Astrocyte of the spinal cord (primary cell): ENCODE measurements at regions not wholly inside any gene's neighbourhood (a gene's known extent, or its start where the extent isn't known, plus 50 kb on each side); places are given as distances from the start of the nearest gene placed in this dataset.

ENCODE experiments used
- DNase-seq: peaks from one replicate; pipeline ENCODE4 v3.0.0; 2011; ENCODE audit warnings: low read depth, low spot score
- H3K4me3 ChIP-seq: 2 replicates; pipeline ENCODE4 v1.5.1; 2011; ENCODE audit warnings: low read depth, mild to moderate bottlenecking, low read length, moderate library complexity
- in situ Hi-C: cut with HindIII; loops from 2 replicates; pipeline ENCODE4 v1.10.0; 2017; ENCODE audit warnings: low sequenced_read_pairs
- TF ChIP-seq, protein P1 (sequence below): IDR thresholded peaks from 2 replicates; pipeline ENCODE4 v1.5.1; 2012; ENCODE audit warnings: low read depth, mild to moderate bottlenecking, low read length, inconsistent platforms

DNA sequence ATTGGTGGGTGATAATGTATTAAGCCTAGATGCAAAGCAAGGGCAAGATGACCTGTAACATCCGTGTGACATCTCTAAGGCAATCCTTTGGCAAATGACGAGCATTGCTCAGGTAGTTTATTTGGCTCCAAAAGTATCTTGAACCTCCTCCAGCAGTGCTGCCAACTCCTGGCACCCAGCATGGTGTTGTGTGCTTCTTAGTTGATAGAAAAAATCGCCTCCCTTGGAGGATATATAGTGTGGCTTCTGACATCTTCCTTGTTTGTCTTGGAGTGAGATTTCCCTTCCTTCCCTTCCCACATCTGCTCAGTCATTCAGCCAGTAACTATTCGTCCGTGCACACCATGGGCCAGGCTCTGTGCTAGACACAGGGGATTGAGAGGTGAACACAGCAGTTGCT is 121.8 kb downstream of the TOMM20 start:
- H3K4me3 ChIP-seq = no peak overlapping the region
- in situ Hi-C loops = no loop called here
- no peak for DNase-seq
- TF ChIP-seq, protein P1, sequence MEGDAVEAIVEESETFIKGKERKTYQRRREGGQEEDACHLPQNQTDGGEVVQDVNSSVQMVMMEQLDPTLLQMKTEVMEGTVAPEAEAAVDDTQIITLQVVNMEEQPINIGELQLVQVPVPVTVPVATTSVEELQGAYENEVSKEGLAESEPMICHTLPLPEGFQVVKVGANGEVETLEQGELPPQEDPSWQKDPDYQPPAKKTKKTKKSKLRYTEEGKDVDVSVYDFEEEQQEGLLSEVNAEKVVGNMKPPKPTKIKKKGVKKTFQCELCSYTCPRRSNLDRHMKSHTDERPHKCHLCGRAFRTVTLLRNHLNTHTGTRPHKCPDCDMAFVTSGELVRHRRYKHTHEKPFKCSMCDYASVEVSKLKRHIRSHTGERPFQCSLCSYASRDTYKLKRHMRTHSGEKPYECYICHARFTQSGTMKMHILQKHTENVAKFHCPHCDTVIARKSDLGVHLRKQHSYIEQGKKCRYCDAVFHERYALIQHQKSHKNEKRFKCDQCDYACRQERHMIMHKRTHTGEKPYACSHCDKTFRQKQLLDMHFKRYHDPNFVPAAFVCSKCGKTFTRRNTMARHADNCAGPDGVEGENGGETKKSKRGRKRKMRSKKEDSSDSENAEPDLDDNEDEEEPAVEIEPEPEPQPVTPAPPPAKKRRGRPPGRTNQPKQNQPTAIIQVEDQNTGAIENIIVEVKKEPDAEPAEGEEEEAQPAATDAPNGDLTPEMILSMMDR = no peak

DNA sequence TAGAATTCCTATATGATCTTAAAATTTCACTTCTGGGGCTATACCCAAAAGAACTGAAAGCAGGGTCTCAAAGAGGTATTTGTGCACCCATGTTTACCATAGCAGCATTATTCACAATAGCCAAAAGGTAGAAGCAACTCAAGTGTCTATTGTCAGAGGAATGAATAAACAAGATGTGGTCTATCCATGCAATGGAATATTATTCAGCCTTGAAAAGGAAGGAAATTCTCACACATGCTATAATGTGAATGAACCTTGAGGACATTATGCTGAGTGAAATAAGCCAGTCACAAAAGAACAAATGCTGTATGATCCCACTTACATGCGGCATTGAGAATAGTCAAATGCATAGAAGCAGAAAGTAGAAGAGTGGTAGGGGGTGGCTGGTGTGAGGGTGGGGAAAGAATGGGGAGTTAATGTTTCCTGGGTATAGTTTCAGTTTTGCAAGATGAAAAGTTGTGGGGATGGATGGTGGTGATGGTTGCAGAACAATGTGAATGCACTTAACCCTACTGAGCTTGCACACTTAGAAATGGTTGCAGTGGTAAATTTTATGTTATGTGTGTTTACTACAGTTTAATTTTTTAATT is 122.4 kb downstream of the TOMM20 start:
- no peak for DNase-seq
- no peak overlapping the region for H3K4me3 ChIP-seq
- TF ChIP-seq, protein P1 = no peak
- in situ Hi-C loops = no loop called here

DNA sequence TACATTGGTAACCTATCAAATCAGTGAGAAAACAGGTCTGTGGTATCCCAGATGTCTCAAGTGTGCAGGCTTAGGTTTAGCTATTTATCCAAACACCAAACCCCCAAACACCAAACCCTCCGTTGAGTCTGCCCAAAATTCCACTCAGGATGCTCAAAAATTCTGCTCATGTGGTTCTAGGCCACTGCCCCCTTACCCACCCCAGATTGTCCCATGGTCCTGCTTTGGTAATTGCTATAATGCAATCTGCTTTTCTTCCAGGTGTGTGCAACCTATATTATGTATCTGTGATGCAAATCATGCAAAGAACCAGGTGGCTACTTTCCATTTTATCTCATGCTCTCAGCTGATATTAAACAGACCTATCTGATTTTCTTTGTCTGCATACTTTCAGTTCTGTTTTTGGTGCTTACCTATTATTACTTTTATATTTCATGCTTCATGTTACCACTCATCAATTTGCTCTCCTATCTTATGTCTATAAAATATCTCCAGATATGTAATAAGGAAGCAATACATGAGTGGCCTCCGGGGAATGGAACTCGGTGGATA is 123.7 kb downstream of the TOMM20 start:
- TF ChIP-seq, protein P1 = no peak
- DNase-seq = no peak
- in situ Hi-C loops = no loop called here
- no peak overlapping the region for H3K4me3 ChIP-seq

DNA sequence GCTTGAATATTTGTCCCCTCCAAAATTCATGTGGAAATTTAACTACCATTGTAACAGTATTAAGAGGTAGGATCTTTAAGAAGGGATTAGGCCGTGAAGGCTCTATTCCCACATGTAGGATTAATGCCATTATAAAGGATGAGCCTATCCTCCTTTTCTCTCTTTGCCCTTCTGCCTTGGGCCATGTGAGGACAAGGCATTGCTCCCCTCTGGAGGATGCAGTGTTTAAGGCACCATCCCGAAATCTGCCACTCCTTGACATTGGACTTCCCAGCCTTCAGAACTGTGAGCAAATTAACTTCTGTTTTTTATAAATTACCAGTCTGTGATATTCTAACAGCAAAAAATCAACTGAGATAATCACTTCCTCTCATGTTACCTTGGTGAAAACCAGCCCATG is 124.4 kb downstream of the TOMM20 start:
- in situ Hi-C loops = no loop called here
- H3K4me3 ChIP-seq = no peak overlapping the region
- DNase-seq = no peak
- TF ChIP-seq, protein P1 = no peak

DNA sequence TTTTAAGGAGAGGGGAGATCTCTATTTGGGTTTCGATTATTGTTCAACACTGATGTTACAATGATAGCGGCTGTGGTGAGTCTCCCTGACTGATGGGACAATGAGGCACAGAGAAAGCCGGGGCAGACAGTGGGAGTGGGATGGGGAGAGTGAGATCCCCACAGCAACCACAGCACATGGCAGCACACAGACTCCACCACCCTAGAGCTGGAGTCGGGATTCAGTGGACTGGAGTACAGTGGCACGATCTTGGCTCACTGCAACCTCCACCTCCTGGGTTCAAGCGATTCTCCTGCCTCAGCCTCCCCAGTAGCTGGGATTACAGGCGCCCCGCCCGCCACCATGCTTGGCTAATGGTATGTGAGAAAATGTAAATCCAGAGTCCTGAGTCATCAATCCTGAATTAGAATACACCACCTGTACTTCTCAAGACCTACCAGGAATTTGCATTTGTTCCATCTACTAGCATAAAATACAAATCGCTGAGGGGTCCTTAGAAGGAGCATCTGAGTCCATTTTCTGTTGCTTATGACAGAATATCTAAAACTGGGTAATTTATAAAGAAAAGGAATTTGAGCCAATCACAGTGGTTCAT is 125.8 kb downstream of the TOMM20 start:
- TF ChIP-seq, protein P1 = no peak
- no peak for DNase-seq

DNA sequence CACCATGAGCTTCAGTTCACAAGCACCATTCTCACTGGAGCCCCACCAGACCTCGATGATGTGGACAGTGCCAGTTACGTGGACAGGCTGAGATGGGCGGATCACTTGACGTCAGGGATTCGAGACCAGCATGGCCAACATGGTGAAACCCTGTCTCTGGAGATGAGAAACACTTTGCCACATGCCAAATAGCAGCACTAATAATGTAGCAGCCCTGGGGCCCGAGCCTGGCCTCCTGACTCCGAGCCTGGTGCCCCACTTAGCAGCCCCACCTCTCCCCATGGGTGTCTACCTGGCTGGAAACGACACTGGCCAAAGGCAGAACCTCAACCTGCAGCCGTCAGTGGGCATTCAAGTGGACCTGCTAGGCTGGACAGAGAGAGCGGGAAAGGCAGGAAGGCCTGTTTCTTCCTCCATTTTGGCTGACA is 129.1 kb downstream of the TOMM20 start:
- DNase-seq = no peak
- in situ Hi-C loops = no loop called here
- TF ChIP-seq, protein P1 = no peak
- no peak overlapping the region for H3K4me3 ChIP-seq

More for the DNA sequence above, 125.8 kb downstream of the TOMM20 start:
- in situ Hi-C loops = no loop called here
- no peak overlapping the region for H3K4me3 ChIP-seq
